Endothelial cell (in vitro differentiated cells): ENCODE measurements at regions not wholly inside any gene's neighbourhood (a gene's known extent, or its start where the extent isn't known, plus 50 kb on each side); places are given as distances from the start of the nearest gene placed in this dataset.
A peak's percentile ranks its signal among the peaks of the same experiment; 100 is the strongest.

Experiments
- DNase-seq: peaks from one replicate; pipeline ENCODE4 v3.0.0; 2021; ENCODE audit warnings: low spot score
- H3K27ac Mint-ChIP-seq: one replicate; pipeline ENCODE4 v1.8.0; 2021; ENCODE audit warnings: mixed read lengths, inconsistent platforms; ENCODE audit not compliant: unreplicated experiment
- H3K27me3 Mint-ChIP-seq: one replicate; pipeline ENCODE4 v1.8.0; 2021; ENCODE audit warnings: mild to moderate bottlenecking, moderate library complexity, mixed read lengths, inconsistent platforms; ENCODE audit not compliant: unreplicated experiment
- H3K36me3 Mint-ChIP-seq: one replicate; pipeline ENCODE4 v1.8.0; 2021; ENCODE audit warnings: mild to moderate bottlenecking, low read depth, mixed read lengths, inconsistent platforms; ENCODE audit not compliant: unreplicated experiment
- H3K4me1 Mint-ChIP-seq: one replicate; pipeline ENCODE4 v1.8.0; 2021; ENCODE audit warnings: mild to moderate bottlenecking, mixed read lengths, inconsistent platforms; ENCODE audit not compliant: unreplicated experiment
- H3K4me3 Mint-ChIP-seq: one replicate; pipeline ENCODE4 v1.8.0; 2021; ENCODE audit warnings: mild to moderate bottlenecking, mixed read lengths, inconsistent platforms; ENCODE audit not compliant: unreplicated experiment
- H3K9me3 Mint-ChIP-seq: one replicate; pipeline ENCODE4 v1.8.0; 2021; ENCODE audit warnings: mixed read lengths, inconsistent platforms; ENCODE audit not compliant: unreplicated experiment
- TF ChIP-seq, protein P1 (sequence below): fragments of 200-600 bp; sonication (generic); IDR thresholded peaks from one replicate; pipeline ENCODE4 v1.5.0; 2021; ENCODE audit warnings: antibody characterized with exemption; ENCODE audit not compliant: unreplicated experiment

- Mint-ChIP-seq H3K4me3 (no peak overlapping the region), H3K36me3 (no peaks in the 10 kb centered on the region), H3K27ac (no peak overlapping the region), H3K9me3 (no peaks in the 10 kb centered on the region), H3K4me1 (peaks cover 18% of the 10 kb centered on the region), H3K27me3 (no peaks in the 10 kb centered on the region)
- TF ChIP-seq, protein P1, sequence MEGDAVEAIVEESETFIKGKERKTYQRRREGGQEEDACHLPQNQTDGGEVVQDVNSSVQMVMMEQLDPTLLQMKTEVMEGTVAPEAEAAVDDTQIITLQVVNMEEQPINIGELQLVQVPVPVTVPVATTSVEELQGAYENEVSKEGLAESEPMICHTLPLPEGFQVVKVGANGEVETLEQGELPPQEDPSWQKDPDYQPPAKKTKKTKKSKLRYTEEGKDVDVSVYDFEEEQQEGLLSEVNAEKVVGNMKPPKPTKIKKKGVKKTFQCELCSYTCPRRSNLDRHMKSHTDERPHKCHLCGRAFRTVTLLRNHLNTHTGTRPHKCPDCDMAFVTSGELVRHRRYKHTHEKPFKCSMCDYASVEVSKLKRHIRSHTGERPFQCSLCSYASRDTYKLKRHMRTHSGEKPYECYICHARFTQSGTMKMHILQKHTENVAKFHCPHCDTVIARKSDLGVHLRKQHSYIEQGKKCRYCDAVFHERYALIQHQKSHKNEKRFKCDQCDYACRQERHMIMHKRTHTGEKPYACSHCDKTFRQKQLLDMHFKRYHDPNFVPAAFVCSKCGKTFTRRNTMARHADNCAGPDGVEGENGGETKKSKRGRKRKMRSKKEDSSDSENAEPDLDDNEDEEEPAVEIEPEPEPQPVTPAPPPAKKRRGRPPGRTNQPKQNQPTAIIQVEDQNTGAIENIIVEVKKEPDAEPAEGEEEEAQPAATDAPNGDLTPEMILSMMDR: no peak
- no peak for DNase-seq
Measured at GRCh38 chr17:27985736-27986399, 56.6 kb upstream of the NLK start.

DNA sequence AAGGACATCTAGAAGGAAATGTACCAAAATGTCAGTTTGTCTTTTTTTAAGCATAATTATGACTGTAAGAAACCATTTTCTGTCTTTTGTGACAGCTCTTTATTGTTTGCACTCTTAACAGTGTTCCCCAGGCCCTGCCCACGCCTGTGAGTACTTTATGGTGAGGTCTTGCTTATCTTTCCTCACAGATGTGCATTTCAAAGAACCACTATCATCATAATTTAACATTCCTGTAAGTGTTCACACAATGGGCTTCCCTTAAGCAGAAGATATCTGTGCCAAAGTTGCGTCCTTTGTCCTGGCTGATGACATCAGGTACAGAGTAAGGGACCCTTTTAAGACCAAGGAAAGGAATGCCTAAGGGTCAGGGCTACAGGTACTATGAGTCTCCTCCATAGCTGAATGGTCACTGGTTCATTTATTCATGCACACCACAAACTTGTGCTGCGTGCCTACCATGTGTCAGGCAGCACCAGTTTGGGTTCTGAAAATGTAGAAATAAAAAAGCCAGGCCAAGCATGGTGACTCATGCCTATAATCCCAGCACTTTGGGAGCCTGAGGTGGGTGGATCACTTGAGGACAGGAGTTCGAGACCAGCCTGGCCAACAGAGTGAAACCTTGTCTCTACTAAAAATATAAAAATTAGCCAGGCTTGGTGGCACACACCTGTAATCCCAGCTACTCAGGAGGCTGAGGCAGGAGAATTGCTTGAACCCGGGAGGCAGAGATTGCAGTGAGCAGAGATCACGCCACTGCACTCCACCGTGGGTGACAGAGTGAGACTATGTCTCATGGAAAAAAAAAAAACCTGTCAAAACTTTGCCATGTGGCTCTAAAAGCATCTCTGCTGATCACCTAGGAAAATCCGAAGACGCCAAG is 55.4 kb upstream of the NLK start:
- Mint-ChIP-seq H3K4me1 (peaks cover 18% of the 10 kb centered on the region), H3K9me3 (no peaks in the 10 kb centered on the region), H3K36me3 (no peaks in the 10 kb centered on the region), H3K4me3 (no peak overlapping the region), H3K27ac (peak overlapping the region; percentile 70), H3K27me3 (no peaks in the 10 kb centered on the region)
- DNase-seq: no peak
- TF ChIP-seq, protein P1: no peak

GRCh38 chr17:27989046-27989445 is 53.4 kb upstream of the NLK start:
- Mint-ChIP-seq H3K27ac (no peak overlapping the region), H3K4me1 (peaks cover 18% of the 10 kb centered on the region), H3K36me3 (no peaks in the 10 kb centered on the region), H3K27me3 (no peaks in the 10 kb centered on the region), H3K4me3 (no peak overlapping the region), H3K9me3 (no peaks in the 10 kb centered on the region)
- TF ChIP-seq, protein P1: no peak
- DNase-seq: no peak

- no peaks in the 10 kb centered on the region for H3K27me3 Mint-ChIP-seq
- H3K36me3 Mint-ChIP-seq: no peaks in the 10 kb centered on the region
- H3K9me3 Mint-ChIP-seq: no peaks in the 10 kb centered on the region
- H3K27ac Mint-ChIP-seq: no peak overlapping the region
- H3K4me1 Mint-ChIP-seq: peaks cover 18% of the 10 kb centered on the region
- no peak overlapping the region for H3K4me3 Mint-ChIP-seq
- DNase-seq: no peak
- TF ChIP-seq, protein P1: no peak
Measured at GRCh38 chr17:27990100-27990499, 52.4 kb upstream of the NLK start.

GRCh38 chr17:27990979-27991378 is 51.5 kb upstream of the NLK start:
- TF ChIP-seq, protein P1: no peak
- Mint-ChIP-seq H3K36me3 (no peaks in the 10 kb centered on the region), H3K4me3 (no peak overlapping the region), H3K27ac (no peak overlapping the region), H3K4me1 (peaks cover 12% of the 10 kb centered on the region), H3K9me3 (no peaks in the 10 kb centered on the region), H3K27me3 (peaks cover 3% of the 10 kb centered on the region)
- DNase-seq: no peak
